ENCODE measurements at regions not wholly inside any gene's neighbourhood (a gene's known extent, or its start where the extent isn't known, plus 50 kb on each side); places are given as distances from the start of the nearest gene placed in this dataset.
A peak's percentile ranks its signal among the peaks of the same experiment; 100 is the strongest.
"Not testable (repeated sequence)": the region's sequence is repeated elsewhere in the genome, so short reads cannot be mapped to it uniquely, and the experiment has no call there.

- Histone ChIP-seq H3K9ac (ENCODE audit: insufficient read depth in 1 of 2, low read length in 2 of 2) (no peak overlapping the region), H3K9me3 (ENCODE audit: control insufficient read depth in 4 of 4, insufficient read depth in 3 of 4, low read length in 3 of 4) (peaks cover 0 to 9% (median 0%) of the 10 kb centered on the region in 4 donors), H3K4me3 (no peak overlapping the region), H3K27me3 (ENCODE audit: control insufficient read depth in 3 of 3, insufficient read depth in 3 of 3, low read length in 2 of 3) (no peaks in the 10 kb centered on the region), H3K36me3 (ENCODE audit: control insufficient read depth in 4 of 4, insufficient read depth in 4 of 4, low read length in 4 of 4) (no peaks in the 10 kb centered on the region), H3K27ac (ENCODE audit: low read depth in 1 of 2, low read length in 1 of 2) (peak overlapping the region; percentile 1 to 20), H3K4me1 (ENCODE audit: control insufficient read depth in 5 of 5, insufficient read depth in 5 of 5, low read length in 5 of 5) (peaks cover 0 to 6% (median 0%) of the 10 kb centered on the region in 5 donors)
- 65 to 87% methylated on average over 9 of the region's 9 CpGs for WGBS, 2 donors
- ATAC-seq (ENCODE audit: insufficient read depth, low FRiP score) (no peak), DNase-seq (no peak)
- TF ChIP-seq CTCF (IDR thresholded peaks at IDR 0.05; ENCODE audit: control extremely low read depth, extremely low read depth): no peak
Observed at GRCh38 chr9:107768224-107768623, 278.7 kb upstream of the KLF4 start.

GRCh38 chr9:107767711-107768110, 278.1 kb upstream of the KLF4 start:
- 96 to 97% methylated on average over 4 of the region's 4 CpGs for WGBS, 2 donors
- peak overlapping the region in 1 of 2 donors; percentile 1 for H3K27ac ChIP-seq (ENCODE audit: low read depth in 1 of 2, low read length in 1 of 2)

GRCh38 chr9:107763469-107763868, 273.9 kb upstream of the KLF4 start:
- H3K9ac ChIP-seq (ENCODE audit: insufficient read depth in 1 of 2, low read length in 2 of 2); H3K9me3 ChIP-seq (ENCODE audit: control insufficient read depth in 4 of 4, insufficient read depth in 3 of 4, low read length in 3 of 4); H3K4me3 ChIP-seq; H3K36me3 ChIP-seq (ENCODE audit: control insufficient read depth in 4 of 4, insufficient read depth in 4 of 4, low read length in 4 of 4); H3K27ac ChIP-seq (ENCODE audit: low read depth in 1 of 2, low read length in 1 of 2); DNase-seq; H3K4me1 ChIP-seq (ENCODE audit: control insufficient read depth in 5 of 5, insufficient read depth in 5 of 5, low read length in 5 of 5); H3K27me3 ChIP-seq (ENCODE audit: control insufficient read depth in 3 of 3, insufficient read depth in 3 of 3, low read length in 2 of 3); ATAC-seq (ENCODE audit: insufficient read depth, low FRiP score): not testable (repeated sequence)
- 87 to 96% methylated on average over 2 of the region's 2 CpGs for WGBS, 2 donors

More at GRCh38 chr9:107767711-107768110, 278.1 kb upstream of the KLF4 start:
- Histone ChIP-seq H3K4me1 (ENCODE audit: control insufficient read depth in 5 of 5, insufficient read depth in 5 of 5, low read length in 5 of 5) (peaks cover 0 to 6% (median 0%) of the 10 kb centered on the region in 5 donors), H3K9ac (ENCODE audit: insufficient read depth in 1 of 2, low read length in 2 of 2) (no peak overlapping the region), H3K27me3 (ENCODE audit: control insufficient read depth in 3 of 3, insufficient read depth in 3 of 3, low read length in 2 of 3) (no peaks in the 10 kb centered on the region), H3K36me3 (ENCODE audit: control insufficient read depth in 4 of 4, insufficient read depth in 4 of 4, low read length in 4 of 4) (no peaks in the 10 kb centered on the region), H3K4me3 (no peak overlapping the region), H3K9me3 (ENCODE audit: control insufficient read depth in 4 of 4, insufficient read depth in 3 of 4, low read length in 3 of 4) (peaks cover 0 to 3% (median 0%) of the 10 kb centered on the region in 4 donors)
- no peak for TF ChIP-seq CTCF (IDR thresholded peaks at IDR 0.05; ENCODE audit: control extremely low read depth, extremely low read depth)
- no peak for DNase-seq
- no peak for ATAC-seq (ENCODE audit: insufficient read depth, low FRiP score)

- no peak overlapping the region for H3K4me3 ChIP-seq
- no peak for TF ChIP-seq CTCF (IDR thresholded peaks at IDR 0.05; ENCODE audit: control extremely low read depth, extremely low read depth)
- H3K27me3 ChIP-seq (ENCODE audit: control insufficient read depth in 3 of 3, insufficient read depth in 3 of 3, low read length in 2 of 3): no peaks in the 10 kb centered on the region
- H3K36me3 ChIP-seq (ENCODE audit: control insufficient read depth in 4 of 4, insufficient read depth in 4 of 4, low read length in 4 of 4): no peaks in the 10 kb centered on the region
- H3K9ac ChIP-seq (ENCODE audit: insufficient read depth in 1 of 2, low read length in 2 of 2): no peak overlapping the region
- DNase-seq (no peak), ATAC-seq (ENCODE audit: insufficient read depth, low FRiP score) (no peak)
- H3K27ac ChIP-seq (ENCODE audit: low read depth in 1 of 2, low read length in 1 of 2): no peak overlapping the region
- peaks cover 0 to 4% (median 2%) of the 10 kb centered on the region in 4 donors for H3K9me3 ChIP-seq (ENCODE audit: control insufficient read depth in 4 of 4, insufficient read depth in 3 of 4, low read length in 3 of 4)
- WGBS, 2 donors: 80 to 81% methylated on average over 2 of the region's 2 CpGs
- peaks cover 0 to 4% (median 0%) of the 10 kb centered on the region in 5 donors for H3K4me1 ChIP-seq (ENCODE audit: control insufficient read depth in 5 of 5, insufficient read depth in 5 of 5, low read length in 5 of 5)
Observed at GRCh38 chr9:107761307-107761706, 271.7 kb upstream of the KLF4 start.
